ENCODE measurements at regions not wholly inside any gene's neighbourhood (a gene's known extent, or its start where the extent isn't known, plus 50 kb on each side); places are given as distances from the start of the nearest gene placed in this dataset.
"Not testable (repeated sequence)": the region's sequence is repeated elsewhere in the genome, so short reads cannot be mapped to it uniquely, and the experiment has no call there.

GRCh38 chr18:22827216-22827615, 105.9 kb upstream of the RBBP8 start:
- H3K27ac ChIP-seq: no peak overlapping the region
- H3K4me3 ChIP-seq: no peak overlapping the region
- WGBS, 2 donors: 93 to 95% methylated on average over 3 of the region's 3 CpGs
- no peak for ATAC-seq
- H3K27me3 ChIP-seq: no peaks in the 10 kb centered on the region
- H3K9me3 ChIP-seq: no peaks in the 10 kb centered on the region
- no peak for FAIRE-seq
- H3K36me3 ChIP-seq: no peaks in the 10 kb centered on the region
- intact Hi-C loops (cut with DNase I): no loop called here
- no peak for TF ChIP-seq CTCF (IDR thresholded peaks at IDR 0.05)
- H3K4me1 ChIP-seq: no peaks in the 10 kb centered on the region
- DNase-seq: no peak

GRCh38 chr18:22827741-22828140, 105.4 kb upstream of the RBBP8 start:
- Histone ChIP-seq H3K9me3 (no peaks in the 10 kb centered on the region), H3K27me3 (no peaks in the 10 kb centered on the region), H3K36me3 (no peaks in the 10 kb centered on the region), H3K27ac (no peak overlapping the region), H3K4me3 (no peak overlapping the region), H3K4me1 (no peaks in the 10 kb centered on the region)
- ATAC-seq (no peak), FAIRE-seq (no peak), DNase-seq (no peak)
- intact Hi-C loops (cut with DNase I): no loop called here
- no peak for TF ChIP-seq CTCF (IDR thresholded peaks at IDR 0.05)
- WGBS, 2 donors: 80 to 84% methylated on average over 1 of the region's 1 CpG

- TF ChIP-seq CTCF (IDR thresholded peaks at IDR 0.05): no peak
- no peak overlapping the region for H3K27ac ChIP-seq
- no peak for DNase-seq
- H3K36me3 ChIP-seq: no peaks in the 10 kb centered on the region
- intact Hi-C loops (cut with DNase I): no loop called here
- ATAC-seq: no peak
- H3K9me3 ChIP-seq: no peaks in the 10 kb centered on the region
- H3K4me1 ChIP-seq: no peaks in the 10 kb centered on the region
- H3K4me3 ChIP-seq: no peak overlapping the region
- FAIRE-seq: no peak
- H3K27me3 ChIP-seq: no peaks in the 10 kb centered on the region
- 72 to 84% methylated on average over 1 of the region's 1 CpG for WGBS, 2 donors
Measured at GRCh38 chr18:22828171-22828570, 105.0 kb upstream of the RBBP8 start.

GRCh38 chr18:22828583-22828982, 104.5 kb upstream of the RBBP8 start:
- DNase-seq; FAIRE-seq; H3K4me3 ChIP-seq; intact Hi-C loops (cut with DNase I); H3K36me3 ChIP-seq; H3K27ac ChIP-seq; H3K4me1 ChIP-seq; ATAC-seq; H3K9me3 ChIP-seq; H3K27me3 ChIP-seq: not testable (repeated sequence)
- 84 to 93% methylated on average over 3 to 5 of the region's 6 CpGs for WGBS, 2 donors

- TF ChIP-seq CTCF (IDR thresholded peaks at IDR 0.05): no peak
- Histone ChIP-seq H3K4me1 (no peaks in the 10 kb centered on the region), H3K36me3 (no peaks in the 10 kb centered on the region), H3K27ac (no peak overlapping the region), H3K4me3 (no peak overlapping the region), H3K27me3 (no peaks in the 10 kb centered on the region), H3K9me3 (no peaks in the 10 kb centered on the region)
- 72 to 85% methylated on average over 2 of the region's 2 CpGs for WGBS, 2 donors
- DNase-seq (no peak), ATAC-seq (no peak), FAIRE-seq (no peak)
- intact Hi-C loops (cut with DNase I): loop anchor here in 1 of 3 donors (10.0 kb wide), 1 partner anchor 155 kb away; no protein-coding TSS in a partner anchor
Measured at GRCh38 chr18:22829781-22830180, 103.3 kb upstream of the RBBP8 start.
